Gastroesophageal sphincter (tissue), 4 donors: ENCODE measurements at regions not wholly inside any gene's neighbourhood (a gene's known extent, or its start where the extent isn't known, plus 50 kb on each side); places are given as distances from the start of the nearest gene placed in this dataset.

ENCODE experiments used
- ATAC-seq: fragments of 150-250 bp; one replicate; pipeline ENCODE4 v1.9.1; 2016; ENCODE audit warnings: mild to moderate bottlenecking, moderate library complexity
- H3K27ac ChIP-seq, 4 donors: fragments of 200-600 bp; sonication (generic) in 3 of 4; 1 replicate in 3 of 4; 2 replicates in 1 of 4; pipeline ENCODE4 v1.5.1; 2016 to 2019
- H3K27me3 ChIP-seq: fragments of 200-600 bp; sonication (generic); one replicate; pipeline ENCODE4 v1.5.1; 2019
- H3K36me3 ChIP-seq, 2 donors: fragments of 200-600 bp; sonication (generic); one replicate each; pipeline ENCODE4 v1.5.1; 2019; ENCODE audit warnings: control low read depth in 1 of 2
- H3K4me1 ChIP-seq, 3 donors: fragments of 200-600 bp; sonication (generic); 1 replicate in 2 of 3; 2 replicates in 1 of 3; pipeline ENCODE4 v1.5.1; 2016 to 2019; ENCODE audit warnings: control low read depth in 2 of 3
- H3K4me3 ChIP-seq, 2 donors: fragments of 200-600 bp; sonication (generic); one replicate each; pipeline ENCODE4 v1.5.1; 2019; ENCODE audit warnings: mild to moderate bottlenecking in 1 of 2, moderate library complexity in 1 of 2
- H3K9me3 ChIP-seq, 3 donors: fragments of 200-600 bp; sonication (generic); one replicate each; pipeline ENCODE4 v1.5.1; 2017 to 2019; ENCODE audit warnings: control low read depth in 2 of 3
- EP300 ChIP-seq: sonication (generic); formaldehyde crosslinking; IDR thresholded peaks from one replicate; pipeline ENCODE4 v1.6.1; 2017; ENCODE audit warnings: antibody characterized with exemption, mild to moderate bottlenecking
- POLR2A ChIP-seq, 2 donors: fragments of 450-650 bp; IDR thresholded peaks; one replicate each; pipeline ENCODE4 v1.6.1; 2017; ENCODE audit warnings: antibody characterized with exemption in 2 of 2, mild to moderate bottlenecking in 2 of 2, moderate library complexity in 1 of 2
- POLR2AphosphoS5 ChIP-seq: sonication (generic); formaldehyde crosslinking; IDR thresholded peaks from one replicate; pipeline ENCODE4 v1.6.1; 2017; ENCODE audit warnings: antibody characterized with exemption
- WGBS, 2 donors: methylation state at CpG; one replicate each; pipeline ENCODE4 v1.1.5; 2018; ENCODE audit warnings: low coverage in 1 of 2; 5-methylcytosine and 5-hydroxymethylcytosine counted together
- TF ChIP-seq, protein P1 (sequence below), 4 experiments: fragments of 200-600 bp in 2 of 4; fragments of 450-650 bp in 2 of 4; sonication (generic) in 1 of 4; IDR thresholded peaks; one replicate each; pipeline ENCODE4 v1.5.1; 2017 to 2019; ENCODE audit warnings: antibody characterized with exemption in 4 of 4, mild to moderate bottlenecking in 2 of 4, moderate library complexity in 2 of 4

DNA sequence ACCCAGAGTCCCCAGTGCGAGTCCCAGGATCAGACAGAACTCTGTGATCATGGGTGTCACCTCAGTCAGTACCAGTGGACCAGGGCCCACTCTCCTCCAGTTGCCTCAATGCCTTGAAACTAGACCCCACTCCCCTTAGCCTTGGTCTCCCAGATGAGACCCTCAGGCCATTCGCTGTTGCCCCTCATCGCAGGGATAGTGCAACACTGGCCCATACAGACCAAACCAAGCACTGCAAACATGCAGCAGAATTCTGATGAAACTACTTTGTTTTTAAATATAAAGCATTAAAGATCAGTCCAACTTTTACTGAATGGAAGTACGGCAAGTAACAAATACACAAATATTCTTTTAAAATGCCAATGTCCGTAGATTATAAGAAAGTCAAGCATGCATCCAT lies 101.2 kb upstream of the NT5E start:
- H3K4me3 ChIP-seq, result no peak overlapping the region
- H3K27me3 ChIP-seq, result no peaks in the 10 kb centered on the region
- H3K9me3 ChIP-seq, result no peaks in the 10 kb centered on the region
- H3K4me1 ChIP-seq, result no peaks in the 10 kb centered on the region
- no peaks in the 10 kb centered on the region for H3K36me3 ChIP-seq
- TF ChIP-seq POLR2A (IDR thresholded peaks at IDR 0.05), result no peak
- TF ChIP-seq, protein P1, sequence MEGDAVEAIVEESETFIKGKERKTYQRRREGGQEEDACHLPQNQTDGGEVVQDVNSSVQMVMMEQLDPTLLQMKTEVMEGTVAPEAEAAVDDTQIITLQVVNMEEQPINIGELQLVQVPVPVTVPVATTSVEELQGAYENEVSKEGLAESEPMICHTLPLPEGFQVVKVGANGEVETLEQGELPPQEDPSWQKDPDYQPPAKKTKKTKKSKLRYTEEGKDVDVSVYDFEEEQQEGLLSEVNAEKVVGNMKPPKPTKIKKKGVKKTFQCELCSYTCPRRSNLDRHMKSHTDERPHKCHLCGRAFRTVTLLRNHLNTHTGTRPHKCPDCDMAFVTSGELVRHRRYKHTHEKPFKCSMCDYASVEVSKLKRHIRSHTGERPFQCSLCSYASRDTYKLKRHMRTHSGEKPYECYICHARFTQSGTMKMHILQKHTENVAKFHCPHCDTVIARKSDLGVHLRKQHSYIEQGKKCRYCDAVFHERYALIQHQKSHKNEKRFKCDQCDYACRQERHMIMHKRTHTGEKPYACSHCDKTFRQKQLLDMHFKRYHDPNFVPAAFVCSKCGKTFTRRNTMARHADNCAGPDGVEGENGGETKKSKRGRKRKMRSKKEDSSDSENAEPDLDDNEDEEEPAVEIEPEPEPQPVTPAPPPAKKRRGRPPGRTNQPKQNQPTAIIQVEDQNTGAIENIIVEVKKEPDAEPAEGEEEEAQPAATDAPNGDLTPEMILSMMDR (IDR thresholded peaks at IDR 0.05), result no peak
- TF ChIP-seq EP300, result no peak
- no peak for TF ChIP-seq POLR2AphosphoS5
- ATAC-seq, result no peak
- WGBS, 2 donors, result 80 to 86% methylated on average over 2 to 5 of the region's 5 CpGs
- H3K27ac ChIP-seq, result no peak overlapping the region

DNA sequence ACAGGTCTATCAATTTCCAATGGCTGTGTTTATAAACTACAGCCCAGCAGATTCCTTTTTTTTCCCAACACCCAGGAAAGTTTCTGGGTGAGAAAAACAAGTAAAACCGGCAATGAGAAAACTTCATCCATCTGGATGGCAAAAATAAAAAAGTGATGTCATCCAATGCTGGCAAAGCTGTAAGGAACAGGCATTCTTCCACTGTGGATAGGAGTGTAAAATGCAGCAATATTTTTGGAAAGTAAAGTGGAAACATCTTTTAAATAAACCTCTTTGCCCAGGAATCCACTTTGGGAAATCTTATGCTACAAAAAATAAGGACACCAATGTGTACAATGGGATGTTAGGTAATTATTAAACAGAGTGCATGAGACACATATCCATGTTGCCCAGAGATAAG lies 102.1 kb upstream of the NT5E start:
- 0% methylated on average over 1 of the region's 1 CpG for WGBS, 2 donors
- TF ChIP-seq EP300, result no peak
- TF ChIP-seq POLR2A (IDR thresholded peaks at IDR 0.05), result no peak
- TF ChIP-seq POLR2AphosphoS5, result no peak
- TF ChIP-seq, protein P1 (IDR thresholded peaks at IDR 0.05), result no peak
- no peak overlapping the region for H3K27ac ChIP-seq
- no peaks in the 10 kb centered on the region for H3K36me3 ChIP-seq
- no peaks in the 10 kb centered on the region for H3K27me3 ChIP-seq
- no peaks in the 10 kb centered on the region for H3K9me3 ChIP-seq
- no peak overlapping the region for H3K4me3 ChIP-seq
- H3K4me1 ChIP-seq, result no peaks in the 10 kb centered on the region
- no peak for ATAC-seq

DNA sequence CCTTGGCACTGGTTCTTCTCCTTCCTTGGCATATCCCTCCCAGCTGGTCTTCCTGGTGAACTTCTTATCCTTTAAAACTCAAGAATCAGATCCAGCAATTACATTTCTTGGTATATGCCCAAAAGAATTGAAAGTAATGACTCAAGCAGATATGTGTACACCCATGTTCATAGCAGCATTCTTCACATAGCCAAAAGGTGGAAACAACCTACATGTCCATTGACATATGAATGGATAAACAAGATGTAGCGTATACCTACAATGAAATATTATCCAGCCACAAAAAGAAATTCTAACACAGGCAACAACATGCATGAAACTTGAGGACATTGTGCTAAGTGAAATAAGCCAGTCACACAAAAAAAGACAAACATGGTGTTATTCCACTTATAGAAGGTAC lies 103.7 kb upstream of the NT5E start:
- TF ChIP-seq, protein P1 (IDR thresholded peaks at IDR 0.05), result no peak
- TF ChIP-seq POLR2A (IDR thresholded peaks at IDR 0.05) (no peak), POLR2AphosphoS5 (no peak), EP300 (no peak)
- Histone ChIP-seq H3K9me3 (no peaks in the 10 kb centered on the region), H3K27me3 (no peaks in the 10 kb centered on the region), H3K27ac (no peak overlapping the region), H3K4me3 (no peak overlapping the region), H3K4me1 (no peaks in the 10 kb centered on the region), H3K36me3 (no peaks in the 10 kb centered on the region)
- no peak for ATAC-seq
- WGBS, 2 donors, result 100% methylated on average over 1 of the region's 1 CpG; no CpG with 5 or more reads in 1 of the 2 donors

DNA sequence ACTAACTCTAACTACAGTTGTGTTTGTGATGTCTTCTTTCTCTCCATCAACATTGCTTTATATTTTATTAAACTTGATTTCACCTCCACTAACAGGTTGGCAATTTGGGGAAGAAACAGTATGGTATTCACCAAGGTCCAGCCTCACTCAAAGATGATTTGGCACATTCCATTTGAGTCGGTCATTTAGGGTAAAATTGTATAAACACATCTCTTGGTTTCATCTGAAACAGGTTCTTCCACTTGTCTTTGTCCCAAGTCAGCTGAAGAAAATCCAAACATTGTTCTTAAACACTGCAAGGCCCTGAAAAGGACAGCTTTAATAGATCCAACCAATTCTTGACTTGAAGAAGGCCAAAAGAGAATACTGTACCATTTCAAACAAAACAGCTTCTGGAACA lies 104.9 kb upstream of the NT5E start:
- 18 to 44% methylated on average over 1 of the region's 1 CpG for WGBS, 2 donors
- Histone ChIP-seq H3K9me3 (no peaks in the 10 kb centered on the region), H3K4me1 (no peaks in the 10 kb centered on the region), H3K27ac (no peak overlapping the region), H3K4me3 (no peak overlapping the region), H3K27me3 (no peaks in the 10 kb centered on the region), H3K36me3 (no peaks in the 10 kb centered on the region)
- no peak for ATAC-seq
- no peak for TF ChIP-seq POLR2A (IDR thresholded peaks at IDR 0.05)
- no peak for TF ChIP-seq POLR2AphosphoS5
- TF ChIP-seq, protein P1 (IDR thresholded peaks at IDR 0.05), result no peak
- no peak for TF ChIP-seq EP300

DNA sequence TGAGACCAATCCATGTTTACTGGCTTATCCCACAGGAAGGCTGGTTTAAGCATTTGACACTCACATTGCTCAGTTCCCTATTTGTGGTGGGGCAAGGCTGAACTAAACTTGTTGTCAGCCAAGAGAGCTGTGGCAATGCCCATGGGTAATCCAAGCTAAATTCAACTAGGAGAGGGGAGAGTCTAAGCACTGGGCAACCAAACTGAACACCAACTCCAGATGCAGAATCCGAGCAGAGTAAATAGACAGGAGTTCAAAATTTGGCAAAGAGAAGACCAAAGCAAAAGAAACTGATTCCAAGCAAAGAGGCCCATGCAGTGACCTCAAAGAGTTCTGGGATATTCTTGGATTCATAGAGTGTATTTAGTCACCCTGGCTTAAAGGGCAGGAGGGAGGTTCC lies 106.5 kb upstream of the NT5E start:
- H3K27ac ChIP-seq, result no peak overlapping the region
- no peaks in the 10 kb centered on the region for H3K4me1 ChIP-seq
- H3K4me3 ChIP-seq, result no peak overlapping the region
- ATAC-seq, result no peak
- no peaks in the 10 kb centered on the region for H3K9me3 ChIP-seq
- 60 to 100% methylated on average over 1 of the region's 1 CpG for WGBS, 2 donors
- H3K36me3 ChIP-seq, result no peaks in the 10 kb centered on the region
- TF ChIP-seq, protein P1 (IDR thresholded peaks at IDR 0.05), result no peak
- no peaks in the 10 kb centered on the region for H3K27me3 ChIP-seq
